ENCODE measurements at regions not wholly inside any gene's neighbourhood (a gene's known extent, or its start where the extent isn't known, plus 50 kb on each side); places are given as distances from the start of the nearest gene placed in this dataset.

DNA sequence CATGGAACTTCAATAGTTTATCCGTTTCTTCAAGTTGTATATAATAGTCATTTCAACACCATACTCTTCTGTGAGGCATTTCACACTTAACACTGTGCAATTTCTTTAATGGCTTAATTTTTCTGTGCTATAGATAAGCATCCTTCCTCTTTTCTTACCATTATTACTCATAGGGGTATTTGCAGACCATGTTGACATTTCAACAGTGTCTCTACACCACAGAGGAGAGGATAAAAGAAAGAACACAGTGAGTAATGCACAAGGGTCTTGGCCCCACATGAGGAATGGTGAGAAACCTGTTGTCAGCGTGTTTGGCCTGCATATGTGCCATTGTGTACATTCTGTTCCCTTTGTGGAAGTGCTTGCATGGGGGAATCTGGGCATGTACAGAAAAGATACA lies 421.5 kb upstream of the MDGA2 start:
- Histone ChIP-seq H2BK20ac (ENCODE audit: low read depth, low read length, poor library complexity, severe bottlenecking) (no peak overlapping the region), H3K27me3 (ENCODE audit: insufficient read depth, low read length) (no peaks in the 10 kb centered on the region), H3K79me1 (ENCODE audit: insufficient read depth, low read depth, low read length, poor library complexity, severe bottlenecking) (no peaks in the 10 kb centered on the region), H4K91ac (ENCODE audit: insufficient read length, low read depth, low read length) (no peak overlapping the region), H3K23ac (ENCODE audit: insufficient read length, low read depth, low read length) (no peak overlapping the region), H2BK5ac (ENCODE audit: insufficient read length, low read length) (no peak overlapping the region), H3K27ac (ENCODE audit: insufficient read length, low read depth, low read length) (no peak overlapping the region), H3K56ac (ENCODE audit: insufficient read length, low read depth, low read length) (no peak overlapping the region), H4K5ac (ENCODE audit: insufficient read length, low read depth, low read length) (no peak overlapping the region), H3K4me1 (ENCODE audit: insufficient read depth, low read length) (no peaks in the 10 kb centered on the region), H2AFZ (ENCODE audit: low read length) (no peak overlapping the region), H2BK15ac (ENCODE audit: low read depth, low read length) (no peak overlapping the region), H3K14ac (ENCODE audit: insufficient read depth, low read length) (no peak overlapping the region), H3K79me2 (ENCODE audit: insufficient read depth, low read length) (no peaks in the 10 kb centered on the region), H3K23me2 (ENCODE audit: insufficient read length, low read depth, low read length, poor library complexity, severe bottlenecking) (no peaks in the 10 kb centered on the region), H2AK5ac (ENCODE audit: insufficient read length, low read length) (no peak overlapping the region), H3K18ac (ENCODE audit: insufficient read length, low read depth, low read length) (no peak overlapping the region), H3K4ac (ENCODE audit: low read depth, low read length) (no peak overlapping the region), H3K4me2 (ENCODE audit: insufficient read depth, insufficient read length, low read length) (no peak overlapping the region), H3K9me3 (ENCODE audit: control insufficient read depth, low read depth, low read length) (no peaks in the 10 kb centered on the region), H3K9ac (ENCODE audit: extremely low read depth, insufficient read length, low read length) (no peak overlapping the region), H2BK120ac (ENCODE audit: low read depth, low read length, poor library complexity, severe bottlenecking) (no peak overlapping the region), H3T11ph (ENCODE audit: low read length) (no peak overlapping the region), H2BK12ac (ENCODE audit: insufficient read length, low read depth, low read length) (no peak overlapping the region), H4K20me1 (ENCODE audit: control insufficient read depth, insufficient read depth, insufficient read length) (no peaks in the 10 kb centered on the region), H4K8ac (replicated peaks; ENCODE audit: insufficient read length, low read depth, low read length) (no peak overlapping the region)
- no peak for TF ChIP-seq CTCF (conservative IDR thresholded peaks at IDR 0.05)
- Mint-ChIP-seq H3K27me3 (ENCODE audit: low read depth) (no peaks in the 10 kb centered on the region), H3K4me1 (0 out of 4 replicates have a peak, but pooled peaks cover 0 to 6% of the 10 kb centered on the region in 2 experiments), H3K36me3 (ENCODE audit: insufficient read depth in 1 of 3, low read depth in 3 of 3) (peaks cover 0 to 3% (median 2%) of the 10 kb centered on the region in 3 experiments; a peak in 2 of 7 replicates), H3K9me3 (peaks cover 2 to 4% of the 10 kb centered on the region in 2 experiments; a peak in 1 of 5 replicates), H3K27ac (no peak overlapping the region), H3K4me3 (no peak overlapping the region)
- DNase-seq = no peak
- no CpG with 5 or more reads among the region's 2 CpGs for WGBS (ENCODE audit: extremely low coverage, insufficient read length, low lambda C conversion rate)

Measured in H9 (cell line).